IMR-90 (cell line): ENCODE measurements at regions not wholly inside any gene's neighbourhood (a gene's known extent, or its start where the extent isn't known, plus 50 kb on each side); places are given as distances from the start of the nearest gene placed in this dataset.

Experiments
- ATAC-seq: fragments of 200-7000 bp; cut with Tn5 transposase; 2 replicates; pipeline ENCODE4 v1.9.1; 2020; ENCODE audit warnings: low read depth, mild to moderate bottlenecking, moderate library complexity
- BruUV-seq: library from RNA; stranded (reverse); fragments of 400-500 nt; replicated peaks from 2 replicates; lab custom pipeline; 2021; lab: Mats Ljungman, UMichigan
- CTCF ChIA-PET: fragments of 300-600 bp; formaldehyde crosslinking; extraction: SDS; loops from one replicate; lab custom pipeline; 2021; ENCODE audit warnings: antibody characterized with exemption; lab: Yijun Ruan, JAX
- POLR2A ChIA-PET: fragments of 300-600 bp; sonication (Branson Sonifier 250); formaldehyde crosslinking; loops from one replicate; lab custom pipeline; 2022; ENCODE audit warnings: antibody characterized with exemption; ENCODE audit not compliant: unreplicated experiment; lab: Charles Lee
- DNase-seq: peaks from one replicate; pipeline ENCODE4 v3.0.0; 2013
- H2AFZ ChIP-seq: replicated peaks from 2 replicates; pipeline ENCODE3; 2013; ENCODE audit warnings: low read length, mild to moderate bottlenecking; ENCODE audit not compliant: poor library complexity
- H2AK5ac ChIP-seq: 2 replicates; pipeline ENCODE4 v1.6.1; 2013; ENCODE audit warnings: low read depth, low read length, inconsistent platforms
- H2AK9ac ChIP-seq: replicated peaks from 2 replicates; pipeline ENCODE3; 2013; ENCODE audit warnings: mild to moderate bottlenecking, low read depth, low read length, moderate library complexity; ENCODE audit not compliant: poor library complexity
- H2BK120ac ChIP-seq: 2 replicates; pipeline ENCODE4 v1.6.1; 2013; ENCODE audit warnings: low read depth, low read length, inconsistent platforms
- H2BK15ac ChIP-seq: 3 replicates; pipeline ENCODE4 v1.6.1; 2013; ENCODE audit warnings: low read depth, low read length, inconsistent platforms
- H2BK20ac ChIP-seq: 2 replicates; pipeline ENCODE4 v1.6.1; 2013; ENCODE audit warnings: low read depth, mild to moderate bottlenecking, inconsistent platforms, low read length, moderate library complexity
- H2BK5ac ChIP-seq: 2 replicates; pipeline ENCODE4 v1.6.1; 2013; ENCODE audit warnings: mild to moderate bottlenecking, low read depth, low read length, inconsistent platforms; ENCODE audit not compliant: poor library complexity, severe bottlenecking
- H3K14ac ChIP-seq: replicated peaks from 2 replicates; pipeline ENCODE4 v1.6.1; 2013; ENCODE audit warnings: low read depth, low read length, inconsistent platforms
- H3K18ac ChIP-seq: 2 replicates; pipeline ENCODE4 v1.6.1; 2013; ENCODE audit warnings: low read depth, low read length, control low read depth
- H3K23ac ChIP-seq: 2 replicates; pipeline ENCODE4 v1.6.1; 2013; ENCODE audit warnings: low read depth, low read length, inconsistent platforms
- H3K27ac ChIP-seq: 2 replicates; pipeline ENCODE4 v1.5.1; 2013; ENCODE audit warnings: mild to moderate bottlenecking, control low read depth, low read length; ENCODE audit not compliant: insufficient read depth
- H3K27me3 ChIP-seq: 2 replicates; pipeline ENCODE4 v1.6.1; 2013; ENCODE audit warnings: low read length; ENCODE audit not compliant: control insufficient read depth, insufficient read depth
- H3K36me3 ChIP-seq: 2 replicates; pipeline ENCODE4 v1.6.1; 2013; ENCODE audit warnings: low read length, mixed read lengths; ENCODE audit not compliant: control insufficient read depth, insufficient read depth
- H3K4ac ChIP-seq: 2 replicates; pipeline ENCODE4 v1.6.1; 2013; ENCODE audit warnings: low read depth, low read length, inconsistent platforms
- H3K4me1 ChIP-seq: 2 replicates; pipeline ENCODE4 v1.6.1; 2013; ENCODE audit warnings: low read length, mixed read lengths; ENCODE audit not compliant: control insufficient read depth, insufficient read depth
- H3K4me2 ChIP-seq: 2 replicates; pipeline ENCODE4 v1.6.1; 2013; ENCODE audit warnings: low read depth, mild to moderate bottlenecking, control low read depth, low read length, moderate library complexity
- H3K4me3 ChIP-seq: 2 replicates; pipeline ENCODE4 v1.5.1; 2013; ENCODE audit warnings: low read depth, mild to moderate bottlenecking, control low read depth, low read length, moderate library complexity; ENCODE audit not compliant: insufficient read depth
- H3K56ac ChIP-seq: 2 replicates; pipeline ENCODE4 v1.6.1; 2013; ENCODE audit warnings: low read length, inconsistent platforms; ENCODE audit not compliant: insufficient read depth; ENCODE audit errors: extremely low read depth
- H3K79me1 ChIP-seq, 2 experiments: 2 replicates each; pipeline ENCODE4 v1.6.1; 2013; ENCODE audit warnings: low read length in 2 of 2, inconsistent platforms in 1 of 2, low read depth in 1 of 2
- H3K9ac ChIP-seq: 2 replicates; pipeline ENCODE4 v1.6.1; 2013; ENCODE audit warnings: low read depth, low read length, control low read depth
- H3K9me1 ChIP-seq: 2 replicates; pipeline ENCODE4 v1.6.1; 2013; ENCODE audit warnings: low read length, inconsistent platforms; ENCODE audit not compliant: insufficient read depth
- H3K9me3 ChIP-seq: 2 replicates; pipeline ENCODE4 v1.6.1; 2013; ENCODE audit warnings: low read length; ENCODE audit not compliant: control insufficient read depth, insufficient read depth
- H4K20me1 ChIP-seq: 2 replicates; pipeline ENCODE4 v1.6.1; 2013; ENCODE audit warnings: low read length, inconsistent platforms; ENCODE audit not compliant: insufficient read depth
- H4K5ac ChIP-seq: 2 replicates; pipeline ENCODE4 v1.6.1; 2013; ENCODE audit warnings: mild to moderate bottlenecking, low read depth, low read length, control low read depth
- H4K8ac ChIP-seq, 2 experiments: 2 replicates each; pipeline ENCODE4 v1.6.1; 2013; ENCODE audit warnings: low read depth in 2 of 2, low read length in 2 of 2, control low read depth in 1 of 2, inconsistent platforms in 1 of 2
- H4K91ac ChIP-seq: 2 replicates; pipeline ENCODE4 v1.6.1; 2013; ENCODE audit warnings: low read depth, low read length, inconsistent platforms; ENCODE audit not compliant: insufficient read depth
- BHLHE40 ChIP-seq: fragments of 150-350 bp; IDR thresholded peaks from 2 replicates; pipeline ENCODE4 v1.6.1; 2016; ENCODE audit warnings: mild to moderate bottlenecking, low read depth, low read length
- CEBPB ChIP-seq: IDR thresholded peaks from 2 replicates; pipeline ENCODE4 v1.6.1; 2012; ENCODE audit warnings: low read depth, low read length, improper control_type of control experiment
- CHD1 ChIP-seq: IDR thresholded peaks from 2 replicates; pipeline ENCODE4 v1.6.1; 2012; ENCODE audit warnings: low read depth, low read length, improper control_type of control experiment
- CTCF ChIP-seq: conservative IDR thresholded peaks from 2 replicates; pipeline ENCODE4 v1.5.1; 2012; ENCODE audit warnings: mild to moderate bottlenecking, low read depth, low read length, improper control_type of control experiment
- ELK1 ChIP-seq: fragments of 150-350 bp; IDR thresholded peaks from 2 replicates; pipeline ENCODE4 v1.6.1; 2016; ENCODE audit warnings: low read depth, mild to moderate bottlenecking, low read length, moderate library complexity, borderline replicate concordance
- FOS ChIP-seq: fragments of 150-350 bp; IDR thresholded peaks from 2 replicates; pipeline ENCODE4 v1.6.1; 2016; ENCODE audit warnings: low read depth, low read length
- MAFK ChIP-seq: IDR thresholded peaks from 2 replicates; pipeline ENCODE4 v1.6.1; 2012; ENCODE audit warnings: low read depth, low read length, improper control_type of control experiment
- MAZ ChIP-seq: IDR thresholded peaks from 2 replicates; pipeline ENCODE4 v1.6.1; 2012; ENCODE audit warnings: low read depth, mild to moderate bottlenecking, low read length, improper control_type of control experiment, moderate library complexity, borderline replicate concordance
- MXI1 ChIP-seq: IDR thresholded peaks from 2 replicates; pipeline ENCODE4 v1.6.1; 2012; ENCODE audit warnings: low read depth, mild to moderate bottlenecking, low read length, moderate library complexity, borderline replicate concordance
- NFE2L2 ChIP-seq: fragments of 150-350 bp; IDR thresholded peaks from 2 replicates; pipeline ENCODE4 v1.6.1; 2016; ENCODE audit warnings: low read depth, mild to moderate bottlenecking, low read length
- POLR2A ChIP-seq: IDR thresholded peaks from 2 replicates; pipeline ENCODE4 v1.6.1; 2012; ENCODE audit warnings: mild to moderate bottlenecking, low read depth, low read length
- RAD21 ChIP-seq: IDR thresholded peaks from 2 replicates; pipeline ENCODE4 v1.6.1; 2012; ENCODE audit warnings: low read length, improper control_type of control experiment
- RCOR1 ChIP-seq: IDR thresholded peaks from 2 replicates; pipeline ENCODE4 v1.6.1; 2012; ENCODE audit warnings: mild to moderate bottlenecking, low read length, improper control_type of control experiment; ENCODE audit not compliant: insufficient replicate concordance
- RFX5 ChIP-seq: IDR thresholded peaks from 2 replicates; pipeline ENCODE4 v1.8.0; 2012; ENCODE audit warnings: low read depth, mild to moderate bottlenecking, low read length, moderate library complexity
- SMC3 ChIP-seq: fragments of 150-350 bp; IDR thresholded peaks from 2 replicates; pipeline ENCODE4 v1.6.1; 2016; ENCODE audit warnings: low read depth, mild to moderate bottlenecking, antibody characterized with exemption, low read length, moderate library complexity
- USF2 ChIP-seq: fragments of 150-350 bp; IDR thresholded peaks from 2 replicates; pipeline ENCODE4 v1.6.1; 2017; ENCODE audit warnings: mild to moderate bottlenecking, antibody characterized with exemption, low read length, low read depth
- WGBS, 2 experiments: methylation state at CpG; one replicate each; pipeline versions ENCODE4 v1.1.5 to v1.1.7; 2013; ENCODE audit warnings: missing lambda C conversion rate in 2 of 2; ENCODE audit not compliant: insufficient read length in 1 of 2; ENCODE audit errors: extremely low coverage in 2 of 2; 5-methylcytosine and 5-hydroxymethylcytosine counted together
- dilution Hi-C: fragments of 300-500 bp; cut with HindIII; formaldehyde crosslinking; loops from one replicate; pipeline ENCODE4 v1.14.3; 2018; ENCODE audit warnings: low sequenced_read_pairs; ENCODE audit not compliant: unreplicated experiment
- in situ Hi-C: fragments of 300-500 bp; cut with MboI; formaldehyde crosslinking; loops from 3 replicates; pipeline ENCODE4 v1.14.3; 2019; ENCODE audit warnings: low sequenced_read_pairs, inconsistent platforms, mixed read lengths
- intact Hi-C: fragments of 100-400 bp; cut with micrococcal nuclease; formaldehyde crosslinking; loops from 2 replicates; pipeline ENCODE4 v1.10.0; 2022

- peaks cover 2% of the 10 kb centered on the region for H3K9me3 ChIP-seq
- POLR2A ChIA-PET, result no interaction called here
- dilution Hi-C loops, result no loop called here
- H3K4me1 ChIP-seq, result no peaks in the 10 kb centered on the region
- no peak overlapping the region for H3K18ac ChIP-seq
- H2AFZ ChIP-seq, result no peak overlapping the region
- no peak for TF ChIP-seq RCOR1
- no peak for TF ChIP-seq NFE2L2
- no peak for TF ChIP-seq BHLHE40
- no peak for TF ChIP-seq FOS
- TF ChIP-seq RFX5, result no peak
- no peak for TF ChIP-seq CHD1
- TF ChIP-seq CEBPB, result no peak
- TF ChIP-seq CTCF, result no peak
- no peak for TF ChIP-seq RAD21
- TF ChIP-seq USF2, result no peak
- TF ChIP-seq SMC3, result no peak
- no peak for TF ChIP-seq MXI1
- no peak for TF ChIP-seq ELK1
- TF ChIP-seq MAZ, result no peak
- TF ChIP-seq POLR2A, result no peak
- TF ChIP-seq MAFK, result no peak
- no peak overlapping the region for H3K23ac ChIP-seq
- H2AK9ac ChIP-seq, result no peak overlapping the region
- H3K4me2 ChIP-seq, result no peak overlapping the region
- no peaks in the 10 kb centered on the region for H3K79me1 ChIP-seq
- no CpG with 5 or more reads among the region's 2 CpGs for WGBS, 2 experiments
- no peak for DNase-seq
- H3K4ac ChIP-seq, result no peak overlapping the region
- no peak overlapping the region for H3K9ac ChIP-seq
- H2AK5ac ChIP-seq, result no peak overlapping the region
- H2BK120ac ChIP-seq, result no peak overlapping the region
- H3K14ac ChIP-seq, result no peak overlapping the region
- no peak overlapping the region for H4K5ac ChIP-seq
- no TSS peak for BruUV-seq
- in situ Hi-C loops, result no loop called here
- H2BK15ac ChIP-seq, result no peak overlapping the region
- H2BK20ac ChIP-seq, result no peak overlapping the region
- CTCF ChIA-PET, result no interaction called here
- H4K8ac ChIP-seq, result no peak overlapping the region
- H4K20me1 ChIP-seq, result no peaks in the 10 kb centered on the region
- H4K91ac ChIP-seq, result no peak overlapping the region
- no peaks in the 10 kb centered on the region for H3K9me1 ChIP-seq
- no peak overlapping the region for H3K4me3 ChIP-seq
- H2BK5ac ChIP-seq, result no peak overlapping the region
- intact Hi-C loops, result no loop called here
- no peaks in the 10 kb centered on the region for H3K36me3 ChIP-seq
- no peak overlapping the region for H3K56ac ChIP-seq
- no peaks in the 10 kb centered on the region for H3K27me3 ChIP-seq
- no peak for ATAC-seq
- H3K27ac ChIP-seq, result no peak overlapping the region
Observed at GRCh38 chr4:164461901-164462300, 292.0 kb upstream of the SMIM31 start.
